RWPE1 (cell line): ENCODE measurements at regions not wholly inside any gene's neighbourhood (a gene's known extent, or its start where the extent isn't known, plus 50 kb on each side); places are given as distances from the start of the nearest gene placed in this dataset.

Experiments used
- CTCF ChIA-PET: fragments of 350-600 bp; sonication (Branson Sonifier 250); formaldehyde crosslinking; extraction: SDS; loops from one replicate; lab custom pipeline; 2021; lab: Yijun Ruan, JAX
- POLR2A ChIA-PET: fragments of 400-600 bp; formaldehyde crosslinking; extraction: SDS; loops from one replicate; lab custom pipeline; 2020; ENCODE audit warnings: antibody characterized with exemption; ENCODE audit not compliant: low non-redundant PET; lab: Yijun Ruan, JAX
- DNase-seq: peaks from one replicate; pipeline ENCODE4 v3.0.0; 2012; ENCODE audit warnings: low spot score
- H3K27ac ChIP-seq: fragments of 450-650 bp; 2 replicates; pipeline ENCODE4 v1.5.1; 2017
- CTCF ChIP-seq: fragments of 450-650 bp; conservative IDR thresholded peaks from 2 replicates; pipeline ENCODE4 v1.5.1; 2017; ENCODE audit warnings: low read depth, mild to moderate bottlenecking

- ChIA-PET CTCF (no interaction called here), POLR2A (no interaction called here)
- no peak for DNase-seq
- no peak for TF ChIP-seq CTCF
- H3K27ac ChIP-seq: no peak overlapping the region
Observed at GRCh38 chr12:93042283-93042682, 113.2 kb upstream of the EEA1 start.

GRCh38 chr12:93042684-93043083 lies 113.6 kb upstream of the EEA1 start:
- no peak overlapping the region for H3K27ac ChIP-seq
- TF ChIP-seq CTCF: no peak
- CTCF ChIA-PET: no interaction called here
- POLR2A ChIA-PET: no interaction called here
- no peak for DNase-seq

GRCh38 chr12:93043192-93043876 lies 114.2 kb upstream of the EEA1 start:
- TF ChIP-seq CTCF: no peak
- H3K27ac ChIP-seq: no peak overlapping the region
- ChIA-PET CTCF (no interaction called here), POLR2A (no interaction called here)
- no peak for DNase-seq

- no peak overlapping the region for H3K27ac ChIP-seq
- ChIA-PET POLR2A (no interaction called here), CTCF (no interaction called here)
- no peak for DNase-seq
- no peak for TF ChIP-seq CTCF
Observed at GRCh38 chr12:93043877-93044209, 114.7 kb upstream of the EEA1 start.

- POLR2A ChIA-PET: no interaction called here
- no peak overlapping the region for H3K27ac ChIP-seq
Observed at GRCh38 chr12:93047118-93047517, 118.0 kb upstream of the EEA1 start.

GRCh38 chr12:93048656-93049055 lies 119.6 kb upstream of the EEA1 start:
- ChIA-PET POLR2A (no interaction called here), CTCF (no interaction called here)

More at GRCh38 chr12:93047118-93047517, 118.0 kb upstream of the EEA1 start:
- no peak for DNase-seq
- CTCF ChIA-PET: no interaction called here
- TF ChIP-seq CTCF: no peak

More at GRCh38 chr12:93048656-93049055, 119.6 kb upstream of the EEA1 start:
- H3K27ac ChIP-seq: no peak overlapping the region
- no peak for TF ChIP-seq CTCF
- no peak for DNase-seq
